Vagina (tissue), 2 donors: ENCODE measurements at regions not wholly inside any gene's neighbourhood (a gene's known extent, or its start where the extent isn't known, plus 50 kb on each side); places are given as distances from the start of the nearest gene placed in this dataset.

Source experiments
- DNase-seq, 2 donors: peaks; one replicate each; pipeline ENCODE4 v3.0.0-alpha.2; 2017; ENCODE audit errors: extremely low spot score in 2 of 2
- H3K27ac ChIP-seq: fragments of 200-600 bp; sonication (generic); one replicate; pipeline ENCODE4 v1.5.1; 2019
- H3K27me3 ChIP-seq: fragments of 200-600 bp; sonication (generic); one replicate; pipeline ENCODE4 v1.5.1; 2019
- H3K36me3 ChIP-seq, 2 donors: fragments of 200-600 bp; sonication (generic); one replicate each; pipeline ENCODE4 v1.5.1; 2017 to 2019
- H3K4me1 ChIP-seq: fragments of 200-600 bp; sonication (generic); one replicate; pipeline ENCODE4 v1.5.1; 2019
- H3K4me3 ChIP-seq, 2 donors: fragments of 200-600 bp; sonication (generic); 1 replicate in 1 of 2; 2 replicates in 1 of 2; pipeline ENCODE4 v1.5.1; 2016 to 2019
- H3K9me3 ChIP-seq: fragments of 200-600 bp; sonication (generic); one replicate; pipeline ENCODE4 v1.5.1; 2019
- POLR2A ChIP-seq, 2 donors: fragments of 450-650 bp; IDR thresholded peaks; one replicate each; pipeline ENCODE4 v1.6.1; 2017; ENCODE audit warnings: antibody characterized with exemption in 2 of 2, mild to moderate bottlenecking in 2 of 2, moderate library complexity in 2 of 2
- POLR2AphosphoS5 ChIP-seq, 2 donors: sonication (generic); formaldehyde crosslinking; IDR thresholded peaks; one replicate each; pipeline ENCODE4 v1.9.0; 2017; ENCODE audit warnings: antibody characterized with exemption in 2 of 2, mild to moderate bottlenecking in 2 of 2, low read depth in 1 of 2; ENCODE audit not compliant: insufficient read depth in 1 of 2
- intact Hi-C: fragments of 100-400 bp; cut with DNase I; formaldehyde crosslinking; loops from one replicate; pipeline ENCODE4 v1.15.1; 2023
- TF ChIP-seq, protein P1 (sequence below), 3 experiments: fragments of 450-650 bp in 2 of 3; fragments of 200-600 bp in 1 of 3; sonication (generic) in 1 of 3; IDR thresholded peaks; one replicate each; pipeline ENCODE4 v1.5.1; 2017 to 2019; ENCODE audit warnings: antibody characterized with exemption in 3 of 3, mild to moderate bottlenecking in 2 of 3, moderate library complexity in 2 of 3

DNA sequence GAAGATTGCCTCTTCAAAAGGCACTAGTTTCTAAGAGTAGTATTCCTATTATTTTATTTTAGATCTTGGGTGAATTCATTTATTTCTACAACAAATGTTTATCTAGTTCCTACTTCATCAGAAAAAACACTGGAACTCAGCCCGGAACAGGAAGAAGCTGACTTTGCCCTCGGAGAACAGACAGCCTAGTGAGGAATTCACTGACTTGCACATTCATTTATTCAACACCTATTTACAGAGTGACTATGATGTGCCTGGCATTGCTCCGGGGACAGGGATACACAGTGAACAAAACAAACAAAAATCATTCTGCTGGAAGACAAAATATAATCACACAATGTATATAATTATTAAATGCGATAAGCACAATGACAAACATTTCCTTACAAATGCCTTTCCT lies 54.4 kb upstream of the SDK1 start:
- Histone ChIP-seq H3K27me3 (no peaks in the 10 kb centered on the region), H3K27ac (no peak overlapping the region), H3K36me3 (no peaks in the 10 kb centered on the region), H3K4me1 (peaks cover 24% of the 10 kb centered on the region), H3K9me3 (no peaks in the 10 kb centered on the region), H3K4me3 (no peak overlapping the region)
- DNase-seq = peak in 1 of 2 donors; percentile 11
- TF ChIP-seq, protein P1, sequence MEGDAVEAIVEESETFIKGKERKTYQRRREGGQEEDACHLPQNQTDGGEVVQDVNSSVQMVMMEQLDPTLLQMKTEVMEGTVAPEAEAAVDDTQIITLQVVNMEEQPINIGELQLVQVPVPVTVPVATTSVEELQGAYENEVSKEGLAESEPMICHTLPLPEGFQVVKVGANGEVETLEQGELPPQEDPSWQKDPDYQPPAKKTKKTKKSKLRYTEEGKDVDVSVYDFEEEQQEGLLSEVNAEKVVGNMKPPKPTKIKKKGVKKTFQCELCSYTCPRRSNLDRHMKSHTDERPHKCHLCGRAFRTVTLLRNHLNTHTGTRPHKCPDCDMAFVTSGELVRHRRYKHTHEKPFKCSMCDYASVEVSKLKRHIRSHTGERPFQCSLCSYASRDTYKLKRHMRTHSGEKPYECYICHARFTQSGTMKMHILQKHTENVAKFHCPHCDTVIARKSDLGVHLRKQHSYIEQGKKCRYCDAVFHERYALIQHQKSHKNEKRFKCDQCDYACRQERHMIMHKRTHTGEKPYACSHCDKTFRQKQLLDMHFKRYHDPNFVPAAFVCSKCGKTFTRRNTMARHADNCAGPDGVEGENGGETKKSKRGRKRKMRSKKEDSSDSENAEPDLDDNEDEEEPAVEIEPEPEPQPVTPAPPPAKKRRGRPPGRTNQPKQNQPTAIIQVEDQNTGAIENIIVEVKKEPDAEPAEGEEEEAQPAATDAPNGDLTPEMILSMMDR (IDR thresholded peaks at IDR 0.05) = no peak
- no peak for TF ChIP-seq POLR2AphosphoS5 (IDR thresholded peaks at IDR 0.05; ENCODE audit: insufficient read depth in 1 of 2, low read depth in 1 of 2)
- no peak for TF ChIP-seq POLR2A (IDR thresholded peaks at IDR 0.05)
- intact Hi-C loops = no loop called here

GRCh38 chr7:3250725-3251124 lies 50.3 kb upstream of the SDK1 start:
- Histone ChIP-seq H3K36me3 (no peaks in the 10 kb centered on the region), H3K4me1 (no peaks in the 10 kb centered on the region), H3K4me3 (no peak overlapping the region), H3K27ac (no peak overlapping the region), H3K27me3 (no peaks in the 10 kb centered on the region), H3K9me3 (no peaks in the 10 kb centered on the region)
- intact Hi-C loops = no loop called here
- TF ChIP-seq POLR2AphosphoS5 (IDR thresholded peaks at IDR 0.05; ENCODE audit: insufficient read depth in 1 of 2, low read depth in 1 of 2) = no peak
- TF ChIP-seq, protein P1 (IDR thresholded peaks at IDR 0.05) = no peak
- no peak for TF ChIP-seq POLR2A (IDR thresholded peaks at IDR 0.05)
- no peak for DNase-seq
